ENCODE measurements at regions not wholly inside any gene's neighbourhood (a gene's known extent, or its start where the extent isn't known, plus 50 kb on each side); places are given as distances from the start of the nearest gene placed in this dataset.

DNA sequence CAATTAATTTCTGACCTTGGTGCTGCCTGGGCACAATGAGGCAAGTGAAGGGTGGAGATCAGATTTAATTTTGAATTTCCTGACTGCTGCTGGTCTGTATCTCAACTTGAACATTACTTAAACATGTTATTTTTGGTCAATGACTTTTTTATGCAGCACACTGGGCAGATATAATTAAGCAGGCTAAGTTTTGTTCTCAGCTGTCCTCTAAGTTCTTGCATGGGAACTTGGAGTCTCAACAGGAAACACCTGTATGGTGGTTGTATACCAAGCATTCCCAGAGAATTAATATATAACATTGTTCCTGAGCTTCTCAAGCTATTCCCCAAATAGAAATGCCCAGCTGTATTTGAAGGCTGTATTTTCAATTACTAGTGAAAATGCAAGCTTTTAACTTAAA lies 113.5 kb upstream of the EDNRB start:
- no peaks in the 10 kb centered on the region for H3K79me2 ChIP-seq (ENCODE audit: control insufficient read depth, insufficient read depth, low read length)
- no peaks in the 10 kb centered on the region for H3K9me3 ChIP-seq (ENCODE audit: control insufficient read depth, insufficient read depth, low read depth, low read length)
- H3K4me3 ChIP-seq (replicated peaks in 1 of 4; ENCODE audit: control extremely low read depth in 1 of 4, insufficient read depth in 1 of 4, low read depth in 3 of 4, low read length in 4 of 4), result no peak overlapping the region
- no peak overlapping the region for H3K9ac ChIP-seq (ENCODE audit: insufficient read depth, low read length)
- no peaks in the 10 kb centered on the region for H3K4me1 ChIP-seq (ENCODE audit: control insufficient read depth, extremely low read depth, insufficient read depth, low read length)
- H2AFZ ChIP-seq (ENCODE audit: low read length), result no peak overlapping the region
- H3K4me2 ChIP-seq (ENCODE audit: extremely low read depth, insufficient read depth, low read length), result no peak overlapping the region
- DNase-seq (ENCODE audit: low read depth in 2 of 2), result no peak
- no peak for TF ChIP-seq EZH2 (IDR thresholded peaks at IDR 0.05; ENCODE audit: low read length, missing control alignments)
- TF ChIP-seq, protein P1, sequence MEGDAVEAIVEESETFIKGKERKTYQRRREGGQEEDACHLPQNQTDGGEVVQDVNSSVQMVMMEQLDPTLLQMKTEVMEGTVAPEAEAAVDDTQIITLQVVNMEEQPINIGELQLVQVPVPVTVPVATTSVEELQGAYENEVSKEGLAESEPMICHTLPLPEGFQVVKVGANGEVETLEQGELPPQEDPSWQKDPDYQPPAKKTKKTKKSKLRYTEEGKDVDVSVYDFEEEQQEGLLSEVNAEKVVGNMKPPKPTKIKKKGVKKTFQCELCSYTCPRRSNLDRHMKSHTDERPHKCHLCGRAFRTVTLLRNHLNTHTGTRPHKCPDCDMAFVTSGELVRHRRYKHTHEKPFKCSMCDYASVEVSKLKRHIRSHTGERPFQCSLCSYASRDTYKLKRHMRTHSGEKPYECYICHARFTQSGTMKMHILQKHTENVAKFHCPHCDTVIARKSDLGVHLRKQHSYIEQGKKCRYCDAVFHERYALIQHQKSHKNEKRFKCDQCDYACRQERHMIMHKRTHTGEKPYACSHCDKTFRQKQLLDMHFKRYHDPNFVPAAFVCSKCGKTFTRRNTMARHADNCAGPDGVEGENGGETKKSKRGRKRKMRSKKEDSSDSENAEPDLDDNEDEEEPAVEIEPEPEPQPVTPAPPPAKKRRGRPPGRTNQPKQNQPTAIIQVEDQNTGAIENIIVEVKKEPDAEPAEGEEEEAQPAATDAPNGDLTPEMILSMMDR (conservative IDR thresholded peaks at IDR 0.05 in 1 of 2, IDR thresholded peaks at IDR 0.05 in 1 of 2; ENCODE audit: low read depth in 1 of 2, low read length in 2 of 2), result no peak
- no peaks in the 10 kb centered on the region for H3K27me3 ChIP-seq (ENCODE audit: control insufficient read depth, insufficient read depth, low read length)
- no peak overlapping the region for H3K27ac ChIP-seq (ENCODE audit: insufficient read depth, low read length)
- H4K20me1 ChIP-seq (ENCODE audit: control insufficient read depth, extremely low read depth, insufficient read depth, low read length), result no peaks in the 10 kb centered on the region
- H3K36me3 ChIP-seq (ENCODE audit: control insufficient read depth, insufficient read depth, low read length), result no peaks in the 10 kb centered on the region

DNA sequence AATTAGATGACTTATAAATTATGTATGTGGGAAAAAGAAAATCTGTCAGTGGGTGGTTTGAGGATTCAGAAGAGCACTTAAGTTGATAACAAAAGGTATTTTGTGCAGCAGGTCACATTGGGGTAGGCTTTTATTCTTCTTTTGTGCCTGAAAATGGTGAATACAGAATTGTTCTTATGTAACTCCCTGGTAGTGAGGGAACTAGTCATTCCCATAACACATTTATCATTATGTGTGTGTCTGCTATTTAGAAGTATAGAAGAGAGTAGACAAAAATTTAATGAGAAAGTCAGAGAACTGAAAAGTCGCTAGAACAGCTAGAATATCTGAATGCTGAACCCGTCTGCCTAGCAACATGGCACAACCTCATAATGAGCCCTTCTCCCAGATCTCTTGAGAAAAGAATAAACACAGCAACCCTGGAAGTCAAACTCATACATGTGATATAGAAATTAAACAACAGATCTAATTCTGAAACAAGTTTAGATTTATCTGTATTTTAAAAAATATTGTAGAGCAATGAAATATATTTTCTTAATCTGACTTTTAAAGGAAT lies 111.8 kb upstream of the EDNRB start:
- Histone ChIP-seq H3K79me2 (ENCODE audit: control insufficient read depth, insufficient read depth, low read length) (no peaks in the 10 kb centered on the region), H3K9me3 (ENCODE audit: control insufficient read depth, insufficient read depth, low read depth, low read length) (no peaks in the 10 kb centered on the region), H2AFZ (ENCODE audit: low read length) (no peak overlapping the region), H3K36me3 (ENCODE audit: control insufficient read depth, insufficient read depth, low read length) (no peaks in the 10 kb centered on the region), H3K4me3 (replicated peaks in 1 of 4; ENCODE audit: control extremely low read depth in 1 of 4, insufficient read depth in 1 of 4, low read depth in 3 of 4, low read length in 4 of 4) (no peak overlapping the region), H4K20me1 (ENCODE audit: control insufficient read depth, extremely low read depth, insufficient read depth, low read length) (no peaks in the 10 kb centered on the region), H3K9ac (ENCODE audit: insufficient read depth, low read length) (no peak overlapping the region), H3K4me2 (ENCODE audit: extremely low read depth, insufficient read depth, low read length) (no peak overlapping the region), H3K27me3 (ENCODE audit: control insufficient read depth, insufficient read depth, low read length) (no peaks in the 10 kb centered on the region), H3K27ac (ENCODE audit: insufficient read depth, low read length) (no peak overlapping the region), H3K4me1 (ENCODE audit: control insufficient read depth, extremely low read depth, insufficient read depth, low read length) (no peaks in the 10 kb centered on the region)
- no peak for DNase-seq (ENCODE audit: low read depth in 2 of 2)
- TF ChIP-seq, protein P1 (conservative IDR thresholded peaks at IDR 0.05 in 1 of 2, IDR thresholded peaks at IDR 0.05 in 1 of 2; ENCODE audit: low read depth in 1 of 2, low read length in 2 of 2), result no peak
- TF ChIP-seq EZH2 (IDR thresholded peaks at IDR 0.05; ENCODE audit: low read length, missing control alignments), result no peak

DNA sequence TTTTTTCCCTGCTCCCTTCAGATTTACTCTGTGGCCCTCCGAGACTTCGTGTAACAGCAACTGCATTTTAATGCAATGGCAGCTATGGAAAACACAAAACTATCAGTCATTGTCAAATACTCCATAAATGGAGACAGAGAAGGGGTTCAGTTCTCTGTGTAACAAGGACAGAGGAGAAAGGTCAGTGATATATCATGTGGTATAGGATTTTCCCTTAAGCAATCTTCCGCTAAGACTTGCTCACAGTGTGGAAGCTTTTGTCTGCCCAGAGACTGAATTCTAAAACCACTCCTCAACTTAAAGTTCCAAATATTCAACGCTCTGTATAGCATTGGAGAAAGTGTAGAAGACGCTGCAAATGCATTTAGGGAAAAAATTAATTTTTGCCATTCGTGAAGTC lies 111.3 kb upstream of the EDNRB start:
- H3K9me3 ChIP-seq (ENCODE audit: control insufficient read depth, insufficient read depth, low read depth, low read length), result no peaks in the 10 kb centered on the region
- no peak overlapping the region for H3K4me2 ChIP-seq (ENCODE audit: extremely low read depth, insufficient read depth, low read length)
- no peak for TF ChIP-seq EZH2 (IDR thresholded peaks at IDR 0.05; ENCODE audit: low read length, missing control alignments)
- TF ChIP-seq, protein P1 (conservative IDR thresholded peaks at IDR 0.05 in 1 of 2, IDR thresholded peaks at IDR 0.05 in 1 of 2; ENCODE audit: low read depth in 1 of 2, low read length in 2 of 2), result no peak
- no peaks in the 10 kb centered on the region for H4K20me1 ChIP-seq (ENCODE audit: control insufficient read depth, extremely low read depth, insufficient read depth, low read length)
- no peak overlapping the region for H3K27ac ChIP-seq (ENCODE audit: insufficient read depth, low read length)
- no peak overlapping the region for H3K9ac ChIP-seq (ENCODE audit: insufficient read depth, low read length)
- H3K27me3 ChIP-seq (ENCODE audit: control insufficient read depth, insufficient read depth, low read length), result no peaks in the 10 kb centered on the region
- no peaks in the 10 kb centered on the region for H3K79me2 ChIP-seq (ENCODE audit: control insufficient read depth, insufficient read depth, low read length)
- H3K4me3 ChIP-seq (replicated peaks in 1 of 4; ENCODE audit: control extremely low read depth in 1 of 4, insufficient read depth in 1 of 4, low read depth in 3 of 4, low read length in 4 of 4), result no peak overlapping the region
- H2AFZ ChIP-seq (ENCODE audit: low read length), result no peak overlapping the region
- DNase-seq (ENCODE audit: low read depth in 2 of 2), result no peak
- H3K4me1 ChIP-seq (ENCODE audit: control insufficient read depth, extremely low read depth, insufficient read depth, low read length), result no peaks in the 10 kb centered on the region
- no peaks in the 10 kb centered on the region for H3K36me3 ChIP-seq (ENCODE audit: control insufficient read depth, insufficient read depth, low read length)

All from fibroblast of lung (primary cell).